WTC11 (cell line): ENCODE measurements at regions not wholly inside any gene's neighbourhood (a gene's known extent, or its start where the extent isn't known, plus 50 kb on each side); places are given as distances from the start of the nearest gene placed in this dataset.

Source experiments
- FOXJ3 ChIP-seq: sonication (generic); formaldehyde crosslinking; IDR thresholded peaks from 2 replicates; pipeline ENCODE4 v1.9.0; 2021; ENCODE audit warnings: missing genetic modification reagents, mild to moderate bottlenecking, borderline replicate concordance
- TF ChIP-seq, protein P1 (sequence below): fragments of 200-600 bp; IDR thresholded peaks from 2 replicates; pipeline ENCODE4 v1.8.0; 2022; ENCODE audit warnings: antibody characterized with exemption

DNA sequence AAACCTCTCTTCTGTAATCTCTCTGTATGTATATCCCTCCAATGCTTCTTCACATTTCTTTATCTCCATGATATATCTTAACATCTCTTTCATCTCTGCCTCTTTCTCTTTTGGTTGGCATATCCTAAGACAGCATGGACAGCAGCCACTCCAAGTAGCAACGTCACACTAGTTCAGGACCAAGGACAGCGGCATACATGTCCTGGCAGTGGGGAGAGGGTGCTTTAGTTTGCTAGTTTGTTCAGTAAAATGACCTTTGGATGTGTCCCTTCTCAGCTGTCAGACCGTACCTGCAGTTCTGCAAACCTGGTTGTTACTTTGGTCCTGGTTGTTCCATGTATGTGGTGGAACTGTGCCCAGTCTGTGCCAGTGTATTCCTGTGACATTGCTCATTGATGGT lies 225.6 kb upstream of the ROPN1 start:
- no peak for TF ChIP-seq FOXJ3 (CRISPR knock-in tag)
- TF ChIP-seq, protein P1, sequence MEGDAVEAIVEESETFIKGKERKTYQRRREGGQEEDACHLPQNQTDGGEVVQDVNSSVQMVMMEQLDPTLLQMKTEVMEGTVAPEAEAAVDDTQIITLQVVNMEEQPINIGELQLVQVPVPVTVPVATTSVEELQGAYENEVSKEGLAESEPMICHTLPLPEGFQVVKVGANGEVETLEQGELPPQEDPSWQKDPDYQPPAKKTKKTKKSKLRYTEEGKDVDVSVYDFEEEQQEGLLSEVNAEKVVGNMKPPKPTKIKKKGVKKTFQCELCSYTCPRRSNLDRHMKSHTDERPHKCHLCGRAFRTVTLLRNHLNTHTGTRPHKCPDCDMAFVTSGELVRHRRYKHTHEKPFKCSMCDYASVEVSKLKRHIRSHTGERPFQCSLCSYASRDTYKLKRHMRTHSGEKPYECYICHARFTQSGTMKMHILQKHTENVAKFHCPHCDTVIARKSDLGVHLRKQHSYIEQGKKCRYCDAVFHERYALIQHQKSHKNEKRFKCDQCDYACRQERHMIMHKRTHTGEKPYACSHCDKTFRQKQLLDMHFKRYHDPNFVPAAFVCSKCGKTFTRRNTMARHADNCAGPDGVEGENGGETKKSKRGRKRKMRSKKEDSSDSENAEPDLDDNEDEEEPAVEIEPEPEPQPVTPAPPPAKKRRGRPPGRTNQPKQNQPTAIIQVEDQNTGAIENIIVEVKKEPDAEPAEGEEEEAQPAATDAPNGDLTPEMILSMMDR, result no peak
